Upper lobe of left lung (tissue), 6 donors: ENCODE measurements at regions not wholly inside any gene's neighbourhood (a gene's known extent, or its start where the extent isn't known, plus 50 kb on each side); places are given as distances from the start of the nearest gene placed in this dataset.

Source experiments
- ATAC-seq, 2 donors: fragments of 200-7000 bp; cut with Tn5 transposase; one replicate each; pipeline ENCODE4 v1.9.1; 2022; ENCODE audit warnings: mild to moderate bottlenecking in 2 of 2, moderate library complexity in 2 of 2; ENCODE audit not compliant: low FRiP score in 2 of 2
- DNase-seq, 2 donors: peaks; one replicate each; pipeline ENCODE4 v3.0.0-alpha.2; 2019 to 2020
- H3K27ac ChIP-seq, 4 donors: fragments of 200-600 bp; sonication (generic); one replicate each; pipeline ENCODE4 v1.5.1; 2016 to 2019
- H3K27me3 ChIP-seq, 4 donors: fragments of 200-600 bp; sonication (generic); one replicate each; pipeline ENCODE4 v1.5.1; 2017 to 2019
- H3K36me3 ChIP-seq, 4 donors: fragments of 200-600 bp; sonication (generic); one replicate each; pipeline ENCODE4 v1.5.1; 2016 to 2019
- H3K4me1 ChIP-seq, 4 donors: fragments of 200-600 bp; sonication (generic); one replicate each; pipeline ENCODE4 v1.5.1; 2018 to 2019
- H3K4me3 ChIP-seq, 4 donors: fragments of 200-600 bp; sonication (generic); one replicate each; pipeline ENCODE4 v1.5.1; 2017 to 2019; ENCODE audit warnings: mild to moderate bottlenecking in 2 of 4, moderate library complexity in 1 of 4
- H3K9me3 ChIP-seq, 4 donors: fragments of 200-600 bp; sonication (generic); one replicate each; pipeline ENCODE4 v1.5.1; 2018 to 2019
- EP300 ChIP-seq, 4 donors: sonication (generic); formaldehyde crosslinking; IDR thresholded peaks; one replicate each; pipeline ENCODE4 v1.5.1; 2017; ENCODE audit warnings: antibody characterized with exemption in 4 of 4, control low read depth in 2 of 4
- POLR2A ChIP-seq, 4 donors: fragments of 450-650 bp; IDR thresholded peaks; one replicate each; pipeline ENCODE4 v1.5.1; 2016 to 2017; ENCODE audit warnings: antibody characterized with exemption in 4 of 4, mild to moderate bottlenecking in 2 of 4
- POLR2AphosphoS5 ChIP-seq, 2 donors: sonication (generic); formaldehyde crosslinking; IDR thresholded peaks; one replicate each; pipeline ENCODE4 v1.5.1; 2017; ENCODE audit warnings: antibody characterized with exemption in 2 of 2
- WGBS, 2 donors: methylation state at CpG; one replicate each; pipeline ENCODE4 v1.1.5; 2017 to 2018; 5-methylcytosine and 5-hydroxymethylcytosine counted together
- TF ChIP-seq, protein P1 (sequence below), 6 experiments: fragments of 450-650 bp in 4 of 6; fragments of 200-600 bp in 2 of 6; sonication (generic) in 2 of 6; IDR thresholded peaks; one replicate each; pipeline ENCODE4 v1.5.1; 2016 to 2019; ENCODE audit warnings: antibody characterized with exemption in 6 of 6
- donor health status: DM: no; HTN: no; CAD: no; lungs with moderate emphysema.
- donor health status: DM: no; HTN: yes; CAD: no; lungs with severe emphysema.

DNA sequence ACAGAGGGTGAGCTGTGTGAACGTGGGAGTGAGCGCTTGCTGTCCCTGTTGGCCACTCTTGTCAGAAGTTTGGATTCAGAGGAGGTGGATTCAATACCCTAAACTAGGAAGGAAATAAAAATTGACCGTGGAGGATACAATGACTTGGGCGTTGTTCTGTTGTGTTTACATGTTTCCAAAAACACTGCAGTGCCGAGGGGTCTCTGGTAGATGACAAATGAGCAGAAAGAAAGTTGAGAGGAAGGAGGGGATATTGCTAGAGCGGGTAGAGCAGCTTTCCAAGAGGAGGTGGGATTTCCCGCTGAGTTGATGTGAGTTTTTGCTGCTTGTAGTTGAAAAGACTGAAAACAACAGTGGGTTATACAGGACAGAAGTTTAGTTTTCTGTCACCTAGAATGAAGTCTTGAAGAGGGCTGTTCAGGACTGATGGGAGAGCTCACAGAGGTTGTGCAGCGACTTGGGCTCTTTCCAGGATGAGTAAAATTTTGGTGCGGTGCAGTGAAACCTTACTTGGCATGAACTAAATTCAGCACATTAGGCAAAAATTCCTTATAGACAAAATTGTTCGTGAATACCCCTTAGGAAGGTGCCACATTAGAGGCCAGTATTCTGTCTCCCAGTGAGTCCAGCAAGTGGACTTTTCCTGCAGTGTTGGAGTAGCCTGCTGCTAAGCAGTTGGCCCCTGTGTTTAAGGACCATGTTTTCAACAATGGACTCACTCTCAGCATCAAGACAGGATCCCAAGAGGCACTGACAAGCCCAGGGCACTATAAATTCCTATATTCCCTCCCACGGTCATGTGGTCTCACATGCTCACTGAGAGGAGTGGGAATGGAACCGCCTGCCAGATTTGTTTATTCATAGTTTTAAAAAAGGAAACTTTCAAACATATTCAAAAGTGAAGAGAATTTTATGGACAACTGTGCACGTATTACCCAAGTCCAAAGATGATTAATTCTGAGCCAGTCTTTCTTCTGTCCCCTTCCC, 435.0 kb upstream of the C2CD4B start:
- 69 to 71% methylated on average over 13 of the region's 13 CpGs for WGBS, 2 donors
- Histone ChIP-seq H3K4me1 (no peaks in the 10 kb centered on the region), H3K9me3 (no peaks in the 10 kb centered on the region), H3K36me3 (no peaks in the 10 kb centered on the region), H3K27ac (no peak overlapping the region), H3K4me3 (no peak overlapping the region), H3K27me3 (no peaks in the 10 kb centered on the region)
- no peak for DNase-seq
- no peak for ATAC-seq
- no peak for TF ChIP-seq EP300 (IDR thresholded peaks at IDR 0.05)
- no peak for TF ChIP-seq POLR2AphosphoS5 (IDR thresholded peaks at IDR 0.05)
- no peak for TF ChIP-seq POLR2A (IDR thresholded peaks at IDR 0.05)
- TF ChIP-seq, protein P1, sequence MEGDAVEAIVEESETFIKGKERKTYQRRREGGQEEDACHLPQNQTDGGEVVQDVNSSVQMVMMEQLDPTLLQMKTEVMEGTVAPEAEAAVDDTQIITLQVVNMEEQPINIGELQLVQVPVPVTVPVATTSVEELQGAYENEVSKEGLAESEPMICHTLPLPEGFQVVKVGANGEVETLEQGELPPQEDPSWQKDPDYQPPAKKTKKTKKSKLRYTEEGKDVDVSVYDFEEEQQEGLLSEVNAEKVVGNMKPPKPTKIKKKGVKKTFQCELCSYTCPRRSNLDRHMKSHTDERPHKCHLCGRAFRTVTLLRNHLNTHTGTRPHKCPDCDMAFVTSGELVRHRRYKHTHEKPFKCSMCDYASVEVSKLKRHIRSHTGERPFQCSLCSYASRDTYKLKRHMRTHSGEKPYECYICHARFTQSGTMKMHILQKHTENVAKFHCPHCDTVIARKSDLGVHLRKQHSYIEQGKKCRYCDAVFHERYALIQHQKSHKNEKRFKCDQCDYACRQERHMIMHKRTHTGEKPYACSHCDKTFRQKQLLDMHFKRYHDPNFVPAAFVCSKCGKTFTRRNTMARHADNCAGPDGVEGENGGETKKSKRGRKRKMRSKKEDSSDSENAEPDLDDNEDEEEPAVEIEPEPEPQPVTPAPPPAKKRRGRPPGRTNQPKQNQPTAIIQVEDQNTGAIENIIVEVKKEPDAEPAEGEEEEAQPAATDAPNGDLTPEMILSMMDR (IDR thresholded peaks at IDR 0.05), result no peak

DNA sequence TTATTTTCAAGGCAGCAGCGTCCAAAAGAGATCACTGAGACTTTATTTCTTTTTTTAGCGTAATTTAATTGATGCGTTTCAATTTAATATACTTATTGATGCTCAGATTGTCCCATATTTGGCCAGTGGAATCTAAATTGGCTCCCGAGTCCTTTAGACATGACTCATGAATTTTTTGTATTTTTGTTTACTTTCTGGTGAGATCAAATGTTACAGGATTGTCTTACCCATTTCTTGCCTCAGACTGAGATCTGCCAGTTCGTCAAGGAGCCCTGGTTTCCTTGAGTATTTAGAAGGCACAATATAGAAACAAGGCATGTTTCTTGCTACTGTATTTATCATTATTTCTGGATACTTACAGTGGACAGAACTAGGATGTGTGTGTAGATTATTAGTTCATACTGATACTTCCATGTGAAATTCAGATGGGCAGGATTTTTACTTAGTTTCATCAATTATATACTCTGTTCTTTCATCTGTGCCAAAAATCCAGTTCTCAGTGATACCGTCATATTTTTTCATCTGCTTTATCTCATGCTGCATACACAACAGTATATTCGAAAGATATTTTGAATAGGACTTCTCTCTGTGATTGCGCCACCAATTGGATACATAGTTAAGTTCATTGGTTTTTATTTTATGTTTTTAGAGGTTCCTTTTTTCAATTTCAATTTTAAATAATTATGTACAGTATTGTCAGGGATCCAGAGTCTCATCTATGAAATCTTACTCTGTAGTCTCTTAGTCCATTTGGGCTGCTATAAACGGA, 436.9 kb upstream of the C2CD4B start:
- no peak for DNase-seq
- WGBS, 2 donors, result 89 to 91% methylated on average over 9 of the region's 9 CpGs
- no peaks in the 10 kb centered on the region for H3K4me1 ChIP-seq
- H3K9me3 ChIP-seq, result no peaks in the 10 kb centered on the region
- no peaks in the 10 kb centered on the region for H3K36me3 ChIP-seq
- no peak for ATAC-seq
- TF ChIP-seq EP300 (IDR thresholded peaks at IDR 0.05), result no peak
- no peak for TF ChIP-seq POLR2A (IDR thresholded peaks at IDR 0.05)
- TF ChIP-seq, protein P1 (IDR thresholded peaks at IDR 0.05), result no peak
- H3K27ac ChIP-seq, result no peak overlapping the region
- no peak overlapping the region for H3K4me3 ChIP-seq
- H3K27me3 ChIP-seq, result no peaks in the 10 kb centered on the region

DNA sequence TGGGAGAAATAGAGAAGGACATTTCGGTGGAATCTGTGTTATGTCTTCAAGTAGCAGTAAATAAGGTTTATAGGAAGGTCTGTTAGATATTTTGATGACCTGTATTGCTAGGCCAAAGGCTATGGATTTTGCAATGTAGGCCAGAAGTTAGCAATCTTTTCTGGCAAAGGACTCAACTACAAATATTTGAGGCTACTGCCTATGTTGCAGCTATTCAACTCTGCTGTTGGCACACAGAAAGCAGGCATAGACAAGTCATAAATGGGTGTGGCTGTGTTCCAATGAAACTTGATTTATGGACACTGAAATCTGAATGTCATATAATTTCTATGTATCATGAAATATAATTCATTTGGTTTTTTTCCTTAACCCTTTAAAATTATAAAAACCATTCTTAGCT, 438.7 kb upstream of the C2CD4B start:
- H3K4me3 ChIP-seq, result no peak overlapping the region
- no peaks in the 10 kb centered on the region for H3K36me3 ChIP-seq
- DNase-seq (no peak), ATAC-seq (no peak)
- WGBS, 2 donors, result 81 to 84% methylated on average over 1 of the region's 1 CpG
- H3K4me1 ChIP-seq, result no peaks in the 10 kb centered on the region
- H3K27me3 ChIP-seq, result no peaks in the 10 kb centered on the region
- H3K9me3 ChIP-seq, result no peaks in the 10 kb centered on the region
- TF ChIP-seq POLR2AphosphoS5 (IDR thresholded peaks at IDR 0.05) (no peak), EP300 (IDR thresholded peaks at IDR 0.05) (no peak), POLR2A (IDR thresholded peaks at IDR 0.05) (no peak)
- TF ChIP-seq, protein P1 (IDR thresholded peaks at IDR 0.05), result no peak
- no peak overlapping the region for H3K27ac ChIP-seq

DNA sequence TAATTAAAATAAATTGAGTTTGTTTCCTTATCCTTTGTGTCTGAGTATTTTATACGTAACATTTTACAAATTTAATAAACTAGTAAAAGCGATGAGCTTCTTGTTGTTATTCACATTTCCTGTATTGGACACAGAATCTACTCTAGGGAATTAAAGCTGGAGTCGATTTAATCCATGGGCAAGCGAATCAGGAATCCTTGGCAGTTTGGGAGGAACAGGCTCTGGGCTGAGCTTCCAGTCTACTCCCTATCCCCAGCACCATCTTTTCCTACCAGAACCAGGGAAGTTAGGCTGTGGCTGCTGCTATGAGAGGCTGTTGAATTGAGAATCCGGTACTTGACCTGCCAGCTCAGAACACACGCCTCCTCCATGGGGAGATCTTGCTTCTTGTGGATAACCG, 437.3 kb upstream of the TPM1 start:
- Histone ChIP-seq H3K4me1 (no peaks in the 10 kb centered on the region), H3K4me3 (no peak overlapping the region), H3K27me3 (no peaks in the 10 kb centered on the region), H3K36me3 (no peaks in the 10 kb centered on the region), H3K9me3 (no peaks in the 10 kb centered on the region), H3K27ac (no peak overlapping the region)
- no peak for DNase-seq
- TF ChIP-seq, protein P1 (IDR thresholded peaks at IDR 0.05), result no peak
- TF ChIP-seq EP300 (IDR thresholded peaks at IDR 0.05) (no peak), POLR2A (IDR thresholded peaks at IDR 0.05) (no peak), POLR2AphosphoS5 (IDR thresholded peaks at IDR 0.05) (no peak)
- whole genome bisulfite sequencing, 2 donors, result 89 to 93% methylated on average over 7 of the region's 7 CpGs
- ATAC-seq, result peak in 1 of 2 donors; percentile 28
